ENCODE measurements at regions not wholly inside any gene's neighbourhood (a gene's known extent, or its start where the extent isn't known, plus 50 kb on each side); places are given as distances from the start of the nearest gene placed in this dataset.

- no peak for TF ChIP-seq CTCF (IDR thresholded peaks at IDR 0.05)
- no peak for TF ChIP-seq EP300 (IDR thresholded peaks at IDR 0.05)
Measured at GRCh38 chr12:86660488-86661147, 404.4 kb upstream of the MGAT4C start.
